ENCODE measurements at regions not wholly inside any gene's neighbourhood (a gene's known extent, or its start where the extent isn't known, plus 50 kb on each side); places are given as distances from the start of the nearest gene placed in this dataset.

DNA sequence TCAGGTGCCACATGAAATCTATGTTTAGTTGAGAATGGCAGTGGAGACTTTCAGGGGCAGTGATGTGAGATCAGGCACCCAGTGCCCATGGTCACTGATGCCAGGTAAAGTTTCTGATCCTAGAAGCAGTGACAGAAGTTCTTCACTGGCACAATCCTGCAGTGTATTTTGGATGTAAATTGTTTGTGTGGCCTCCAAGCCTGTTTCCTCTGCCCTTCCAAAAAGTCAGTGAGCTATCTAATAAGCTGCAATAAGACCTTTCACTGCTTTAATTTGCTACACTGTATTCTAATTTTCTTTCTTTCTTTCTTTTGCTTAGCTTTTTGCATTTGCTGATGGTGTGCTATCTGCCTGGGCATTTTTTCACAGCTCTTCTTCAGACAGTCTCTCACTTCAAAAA, 1348.6 kb downstream of the ADGRL3 start:
- no peak for TF ChIP-seq ZFX (IDR thresholded peaks at IDR 0.05)
- TF ChIP-seq, protein P1, sequence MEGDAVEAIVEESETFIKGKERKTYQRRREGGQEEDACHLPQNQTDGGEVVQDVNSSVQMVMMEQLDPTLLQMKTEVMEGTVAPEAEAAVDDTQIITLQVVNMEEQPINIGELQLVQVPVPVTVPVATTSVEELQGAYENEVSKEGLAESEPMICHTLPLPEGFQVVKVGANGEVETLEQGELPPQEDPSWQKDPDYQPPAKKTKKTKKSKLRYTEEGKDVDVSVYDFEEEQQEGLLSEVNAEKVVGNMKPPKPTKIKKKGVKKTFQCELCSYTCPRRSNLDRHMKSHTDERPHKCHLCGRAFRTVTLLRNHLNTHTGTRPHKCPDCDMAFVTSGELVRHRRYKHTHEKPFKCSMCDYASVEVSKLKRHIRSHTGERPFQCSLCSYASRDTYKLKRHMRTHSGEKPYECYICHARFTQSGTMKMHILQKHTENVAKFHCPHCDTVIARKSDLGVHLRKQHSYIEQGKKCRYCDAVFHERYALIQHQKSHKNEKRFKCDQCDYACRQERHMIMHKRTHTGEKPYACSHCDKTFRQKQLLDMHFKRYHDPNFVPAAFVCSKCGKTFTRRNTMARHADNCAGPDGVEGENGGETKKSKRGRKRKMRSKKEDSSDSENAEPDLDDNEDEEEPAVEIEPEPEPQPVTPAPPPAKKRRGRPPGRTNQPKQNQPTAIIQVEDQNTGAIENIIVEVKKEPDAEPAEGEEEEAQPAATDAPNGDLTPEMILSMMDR (conservative IDR thresholded peaks at IDR 0.05), result no peak
- H3K27ac ChIP-seq, result no peak overlapping the region

DNA sequence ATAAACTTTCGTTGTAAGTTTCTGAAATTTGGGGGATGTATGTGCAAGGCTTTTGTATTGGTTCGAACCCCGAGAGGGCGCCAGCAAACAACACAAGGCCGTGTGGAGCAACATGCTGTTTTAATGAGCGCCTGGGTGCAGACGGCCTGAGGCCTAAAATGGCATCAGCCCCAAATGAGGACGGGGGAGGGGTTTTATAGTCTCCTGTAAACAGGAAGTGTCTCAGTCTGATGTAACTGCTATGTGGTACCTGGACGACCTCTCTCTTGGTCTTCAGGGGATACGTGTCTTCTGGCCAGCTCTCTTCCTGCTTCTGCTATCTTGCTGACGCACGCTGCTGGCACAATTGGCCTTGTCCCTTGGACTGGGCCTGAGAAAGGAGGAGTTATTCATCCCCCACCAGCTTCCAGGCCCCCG, 1348.0 kb downstream of the ADGRL3 start:
- TF ChIP-seq ZFX (IDR thresholded peaks at IDR 0.05), result no peak
- TF ChIP-seq, protein P1 (conservative IDR thresholded peaks at IDR 0.05), result no peak; the same call in 1 of the 2 replicates
- no peak overlapping the region for H3K27ac ChIP-seq

DNA sequence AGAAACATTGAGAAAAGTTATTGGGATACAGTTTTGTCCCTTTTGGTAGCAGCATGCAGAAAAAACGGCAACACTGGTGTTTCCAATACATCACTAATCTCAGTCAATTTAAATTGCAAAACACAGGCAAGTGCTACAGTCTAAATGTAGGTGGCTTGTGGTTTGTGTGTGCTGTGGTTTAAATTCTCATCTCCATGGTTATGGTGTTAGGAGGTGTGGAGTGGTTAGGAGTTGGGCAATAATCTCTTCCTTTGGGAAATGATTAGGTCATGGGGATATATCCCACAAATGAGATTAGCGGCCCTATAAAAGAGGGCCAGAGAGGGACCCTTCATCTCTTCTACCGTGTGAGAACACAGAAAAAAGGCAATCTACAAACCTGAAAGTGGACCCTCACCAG, 1344.3 kb downstream of the ADGRL3 start:
- no peak for TF ChIP-seq ZFX (IDR thresholded peaks at IDR 0.05)
- TF ChIP-seq, protein P1 (conservative IDR thresholded peaks at IDR 0.05), result no peak
- no peak overlapping the region for H3K27ac ChIP-seq

DNA sequence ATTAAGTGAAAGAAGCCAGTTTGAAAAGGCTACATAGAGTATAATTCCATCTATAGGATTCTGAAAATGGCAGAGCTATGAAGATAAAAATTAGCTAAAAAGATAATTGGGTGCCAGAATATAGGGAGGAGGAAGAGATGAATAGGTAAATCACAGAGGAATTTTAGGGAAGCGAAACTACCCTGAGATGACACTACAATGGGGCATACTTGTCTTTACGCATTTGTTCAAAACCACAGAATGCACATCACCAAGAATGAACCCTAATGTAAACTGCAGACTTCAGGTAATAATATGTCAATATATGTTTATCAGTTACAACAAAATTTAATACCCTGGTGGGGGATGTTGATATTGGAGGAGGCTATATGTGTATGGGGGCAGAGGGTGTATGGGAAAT, 1342.9 kb downstream of the ADGRL3 start:
- TF ChIP-seq, protein P1 (conservative IDR thresholded peaks at IDR 0.05), result no peak
- TF ChIP-seq ZFX (IDR thresholded peaks at IDR 0.05), result no peak

DNA sequence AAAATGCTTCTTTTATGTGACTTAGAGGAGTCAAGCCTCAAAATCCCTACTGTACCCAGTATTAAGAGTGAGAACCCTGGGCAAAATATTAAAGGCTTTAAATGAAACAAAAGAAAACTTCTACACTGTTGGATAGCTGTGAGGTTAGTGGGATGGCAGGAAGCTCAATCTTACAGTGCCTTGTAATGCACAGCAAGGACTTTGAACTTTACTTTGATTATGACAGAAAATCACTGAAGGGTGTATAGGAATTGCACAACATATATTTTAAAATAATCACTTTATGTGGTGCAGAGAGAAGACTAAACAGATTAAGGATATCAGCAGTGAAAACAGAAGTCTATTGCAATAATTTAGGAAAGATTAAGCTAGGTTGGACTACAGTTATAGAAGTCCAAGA, 1333.4 kb downstream of the ADGRL3 start:
- H3K27ac ChIP-seq, result no peak overlapping the region
- TF ChIP-seq, protein P1 (conservative IDR thresholded peaks at IDR 0.05), result no peak
- TF ChIP-seq ZFX (IDR thresholded peaks at IDR 0.05), result no peak

More for the DNA sequence above, 1342.9 kb downstream of the ADGRL3 start:
- H3K27ac ChIP-seq, result no peak overlapping the region

DNA sequence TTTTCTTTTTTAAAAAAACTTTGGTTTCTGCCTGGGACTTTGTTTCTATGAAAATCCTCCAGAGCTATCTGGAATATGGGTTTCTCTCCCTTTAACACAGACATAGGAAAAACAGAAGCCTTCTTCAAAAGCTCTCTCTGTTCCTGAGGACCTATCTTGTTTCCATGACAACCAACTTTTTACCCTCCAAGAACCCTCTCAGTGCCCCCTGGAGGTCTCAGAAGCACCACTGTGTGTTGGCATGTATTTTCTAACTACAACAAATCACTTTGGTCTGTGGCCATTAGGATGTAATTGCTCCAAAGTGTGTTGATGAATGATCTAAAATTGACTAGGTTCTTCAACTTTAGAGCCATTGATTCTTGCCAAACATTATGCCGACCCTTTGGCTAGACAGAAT, 1331.6 kb downstream of the ADGRL3 start:
- no peak overlapping the region for H3K27ac ChIP-seq
- TF ChIP-seq ZFX (IDR thresholded peaks at IDR 0.05), result no peak
- TF ChIP-seq, protein P1 (conservative IDR thresholded peaks at IDR 0.05), result no peak

DNA sequence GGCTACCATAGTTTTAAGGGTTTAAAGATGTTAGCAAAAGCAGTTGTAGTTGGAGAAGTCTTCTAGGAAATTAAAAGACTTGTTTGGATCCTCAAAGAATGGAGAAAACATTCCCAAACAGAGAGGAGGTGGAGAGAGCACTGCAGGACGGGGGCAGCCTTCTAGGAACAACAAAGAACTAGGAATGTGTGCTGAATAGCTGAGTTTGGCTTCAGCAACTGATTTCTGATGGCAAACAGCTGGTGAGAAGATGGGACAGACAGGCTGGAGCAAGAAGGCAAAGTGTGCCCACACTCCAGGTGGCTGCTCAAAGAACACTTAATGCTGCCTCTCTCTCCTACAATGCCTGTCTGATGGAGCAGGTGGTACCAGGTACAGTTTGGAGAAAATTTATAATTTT, 1331.1 kb downstream of the ADGRL3 start:
- no peak overlapping the region for H3K27ac ChIP-seq
- TF ChIP-seq, protein P1 (conservative IDR thresholded peaks at IDR 0.05), result no peak
- no peak for TF ChIP-seq ZFX (IDR thresholded peaks at IDR 0.05)

Data from C4-2B (cell line).